ENCODE measurements at regions not wholly inside any gene's neighbourhood (a gene's known extent, or its start where the extent isn't known, plus 50 kb on each side); places are given as distances from the start of the nearest gene placed in this dataset.

GRCh38 chr7:155908385-155908784 is 96.1 kb upstream of the SHH start:
- Histone ChIP-seq H3K36me3 (ENCODE audit: low read length) (no peaks in the 10 kb centered on the region), H3K9me3 (ENCODE audit: insufficient read depth, low read length) (no peaks in the 10 kb centered on the region), H3K9ac (ENCODE audit: low read length) (no peak overlapping the region), H3K9me2 (replicated peaks; ENCODE audit: insufficient read depth, low read length) (no peaks in the 10 kb centered on the region), H3K4me3 (ENCODE audit: insufficient read depth, low read length, poor library complexity, severe bottlenecking) (no peak overlapping the region), H4K20me1 (ENCODE audit: low read depth, low read length) (no peaks in the 10 kb centered on the region), H3K79me2 (ENCODE audit: insufficient read depth, low read length) (no peaks in the 10 kb centered on the region), H3K27ac (ENCODE audit: low read depth, low read length) (no peak overlapping the region), H3F3A (ENCODE audit: insufficient read depth) (no peaks in the 10 kb centered on the region), H3K4me2 (ENCODE audit: low read depth, low read length, poor library complexity, severe bottlenecking) (no peak overlapping the region), H2AFZ (ENCODE audit: low read depth, low read length, severe bottlenecking) (no peak overlapping the region), H3K27me3 (ENCODE audit: low read length) (no peaks in the 10 kb centered on the region)
- no peak for TF ChIP-seq CTCF (IDR thresholded peaks at IDR 0.05; ENCODE audit: insufficient read depth, low read length, poor library complexity, severe bottlenecking)
- TF ChIP-seq EZH2phosphoT487 (conservative IDR thresholded peaks at IDR 0.05; ENCODE audit: low read length) = no peak

GRCh38 chr7:155907450-155908200 is 95.4 kb upstream of the SHH start:
- H3K36me3 ChIP-seq (ENCODE audit: low read length) = no peaks in the 10 kb centered on the region
- no peaks in the 10 kb centered on the region for H3K27me3 ChIP-seq (ENCODE audit: low read length)
- no peaks in the 10 kb centered on the region for H3K79me2 ChIP-seq (ENCODE audit: insufficient read depth, low read length)
- H4K20me1 ChIP-seq (ENCODE audit: low read depth, low read length) = no peaks in the 10 kb centered on the region
- TF ChIP-seq EZH2phosphoT487 (conservative IDR thresholded peaks at IDR 0.05; ENCODE audit: low read length) (no peak), CTCF (IDR thresholded peaks at IDR 0.05; ENCODE audit: insufficient read depth, low read length, poor library complexity, severe bottlenecking) (no peak)
- no peak overlapping the region for H2AFZ ChIP-seq (ENCODE audit: low read depth, low read length, severe bottlenecking)
- no peak overlapping the region for H3K4me2 ChIP-seq (ENCODE audit: low read depth, low read length, poor library complexity, severe bottlenecking)
- no peak overlapping the region for H3K27ac ChIP-seq (ENCODE audit: low read depth, low read length)
- no peaks in the 10 kb centered on the region for H3K9me3 ChIP-seq (ENCODE audit: insufficient read depth, low read length)
- H3F3A ChIP-seq (ENCODE audit: insufficient read depth) = no peaks in the 10 kb centered on the region
- H3K9me2 ChIP-seq (replicated peaks; ENCODE audit: insufficient read depth, low read length) = no peaks in the 10 kb centered on the region
- no peak overlapping the region for H3K9ac ChIP-seq (ENCODE audit: low read length)
- no peak overlapping the region for H3K4me3 ChIP-seq (ENCODE audit: insufficient read depth, low read length, poor library complexity, severe bottlenecking)

DNA sequence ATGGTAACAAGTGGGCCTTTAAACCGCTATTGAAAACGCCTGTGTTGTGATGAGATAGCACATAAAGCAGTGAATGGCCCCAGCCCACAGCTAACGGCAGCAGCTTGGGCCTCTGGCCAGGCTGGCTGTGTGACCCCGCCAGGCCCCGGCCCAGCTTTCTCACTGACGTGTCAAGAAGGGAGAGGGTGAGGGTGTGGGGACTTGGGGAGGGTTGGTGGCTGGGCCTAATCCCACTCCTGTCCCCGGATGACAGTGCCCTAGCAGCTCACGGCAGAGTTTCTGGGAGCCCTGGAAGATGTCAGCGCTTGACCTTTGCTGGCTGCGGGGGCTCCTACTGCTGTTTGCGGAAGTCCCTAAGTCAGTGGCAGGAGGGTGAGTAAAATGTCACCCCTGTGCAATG is 88.9 kb upstream of the SHH start:
- no peak for TF ChIP-seq EZH2phosphoT487 (conservative IDR thresholded peaks at IDR 0.05; ENCODE audit: low read length)
- Histone ChIP-seq H3F3A (ENCODE audit: insufficient read depth) (no peaks in the 10 kb centered on the region), H3K4me2 (ENCODE audit: low read depth, low read length, poor library complexity, severe bottlenecking) (no peak overlapping the region), H4K20me1 (ENCODE audit: low read depth, low read length) (no peaks in the 10 kb centered on the region), H3K79me2 (ENCODE audit: insufficient read depth, low read length) (no peaks in the 10 kb centered on the region), H3K27me3 (ENCODE audit: low read length) (0 out of 2 replicates have a peak, but pooled peaks cover 5% of the 10 kb centered on the region), H3K27ac (ENCODE audit: low read depth, low read length) (no peak overlapping the region), H3K9me3 (ENCODE audit: insufficient read depth, low read length) (no peaks in the 10 kb centered on the region), H2AFZ (ENCODE audit: low read depth, low read length, severe bottlenecking) (no peak overlapping the region), H3K9me2 (replicated peaks; ENCODE audit: insufficient read depth, low read length) (no peaks in the 10 kb centered on the region), H3K4me3 (ENCODE audit: insufficient read depth, low read length, poor library complexity, severe bottlenecking) (no peak overlapping the region), H3K9ac (ENCODE audit: low read length) (no peak overlapping the region), H3K36me3 (ENCODE audit: low read length) (no peaks in the 10 kb centered on the region)

DNA sequence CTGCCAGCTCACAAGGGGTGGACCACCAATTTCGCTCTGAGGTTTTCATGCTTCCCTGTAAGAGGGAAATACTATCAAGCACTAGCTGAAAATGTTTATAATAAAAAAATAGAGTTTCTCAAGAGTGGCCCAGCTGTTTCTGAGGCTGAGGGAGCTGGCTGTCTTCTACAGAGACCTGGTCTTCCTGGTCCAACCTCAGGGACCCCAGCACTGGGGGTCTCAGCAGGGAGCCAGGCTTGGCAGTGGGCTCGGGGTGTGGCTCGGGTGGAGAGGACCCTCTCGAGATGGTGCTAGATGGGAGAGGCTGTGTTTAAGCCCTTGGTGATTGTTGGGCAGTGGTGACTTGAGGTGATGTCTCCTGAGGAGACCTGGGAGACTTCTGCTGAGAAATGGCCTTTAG is 87.3 kb upstream of the SHH start:
- Histone ChIP-seq H3K79me2 (ENCODE audit: insufficient read depth, low read length) (no peaks in the 10 kb centered on the region), H3K9me3 (ENCODE audit: insufficient read depth, low read length) (no peaks in the 10 kb centered on the region), H3K27me3 (ENCODE audit: low read length) (0 out of 2 replicates have a peak, but pooled peaks cover 5% of the 10 kb centered on the region), H3K9me2 (replicated peaks; ENCODE audit: insufficient read depth, low read length) (no peaks in the 10 kb centered on the region), H3F3A (ENCODE audit: insufficient read depth) (no peaks in the 10 kb centered on the region), H3K36me3 (ENCODE audit: low read length) (no peaks in the 10 kb centered on the region), H2AFZ (ENCODE audit: low read depth, low read length, severe bottlenecking) (no peak overlapping the region), H3K27ac (ENCODE audit: low read depth, low read length) (no peak overlapping the region), H3K4me3 (ENCODE audit: insufficient read depth, low read length, poor library complexity, severe bottlenecking) (no peak overlapping the region), H3K9ac (ENCODE audit: low read length) (no peak overlapping the region), H4K20me1 (ENCODE audit: low read depth, low read length) (no peaks in the 10 kb centered on the region), H3K4me2 (ENCODE audit: low read depth, low read length, poor library complexity, severe bottlenecking) (no peak overlapping the region)
- no peak for TF ChIP-seq EZH2phosphoT487 (conservative IDR thresholded peaks at IDR 0.05; ENCODE audit: low read length)
- TF ChIP-seq CTCF (IDR thresholded peaks at IDR 0.05; ENCODE audit: insufficient read depth, low read length, poor library complexity, severe bottlenecking) = no peak
